HEK293 (cell line): ENCODE measurements at regions not wholly inside any gene's neighbourhood (a gene's known extent, or its start where the extent isn't known, plus 50 kb on each side); places are given as distances from the start of the nearest gene placed in this dataset.

Experiments used
- AEBP2 ChIP-seq: fragments of 450-650 bp; formaldehyde crosslinking; IDR thresholded peaks from 2 replicates; pipeline ENCODE4 v1.5.1; 2016; ENCODE audit warnings: missing biosample characterization, missing genetic modification characterization, borderline replicate concordance
- EGR2 ChIP-seq: fragments of 450-650 bp; formaldehyde crosslinking; IDR thresholded peaks from 2 replicates; pipeline ENCODE4 v1.5.1; 2016; ENCODE audit warnings: low read depth, missing biosample characterization, missing genetic modification characterization
- GFI1B ChIP-seq: fragments of 450-650 bp; formaldehyde crosslinking; IDR thresholded peaks from 2 replicates; pipeline ENCODE4 v1.5.1; 2016; ENCODE audit warnings: missing biosample characterization, missing genetic modification characterization
- GLIS2 ChIP-seq: fragments of 450-650 bp; formaldehyde crosslinking; IDR thresholded peaks from 2 replicates; pipeline ENCODE4 v1.5.1; 2016; ENCODE audit warnings: missing biosample characterization, missing genetic modification characterization
- HOXD13 ChIP-seq: sonication (generic); formaldehyde crosslinking; IDR thresholded peaks from 2 replicates; pipeline ENCODE4 v1.8.0; 2022; ENCODE audit warnings: missing genetic modification reagents, borderline replicate concordance
- KLF9 ChIP-seq: fragments of 450-650 bp; formaldehyde crosslinking; IDR thresholded peaks from 2 replicates; pipeline ENCODE4 v1.5.1; 2016; ENCODE audit warnings: missing biosample characterization, missing genetic modification characterization, low read depth
- PBX3 ChIP-seq: sonication (generic); formaldehyde crosslinking; IDR thresholded peaks from 2 replicates; pipeline ENCODE4 v1.8.1; 2022; ENCODE audit warnings: mild to moderate bottlenecking, moderate library complexity, missing genetic modification reagents
- REPIN1 ChIP-seq: fragments of 450-650 bp; formaldehyde crosslinking; IDR thresholded peaks from 2 replicates; pipeline ENCODE4 v1.5.1; 2017; ENCODE audit warnings: missing biosample characterization, missing genetic modification characterization, low read depth
- REST ChIP-seq: fragments of 450-650 bp; formaldehyde crosslinking; IDR thresholded peaks from 2 replicates; pipeline ENCODE4 v1.5.1; 2016; ENCODE audit warnings: missing biosample characterization, missing genetic modification characterization
- SCRT1 ChIP-seq: fragments of 450-650 bp; formaldehyde crosslinking; IDR thresholded peaks from 2 replicates; pipeline ENCODE4 v1.5.1; 2016; ENCODE audit warnings: missing biosample characterization, missing genetic modification characterization, borderline replicate concordance
- SETDB1 ChIP-seq: IDR thresholded peaks from one replicate; pipeline ENCODE4 v1.6.1; 2017; ENCODE audit warnings: mild to moderate bottlenecking, low read length, moderate library complexity, mixed read lengths; ENCODE audit not compliant: insufficient read length
- ZBTB1 ChIP-seq: fragments of 450-650 bp; formaldehyde crosslinking; IDR thresholded peaks from 2 replicates; pipeline ENCODE4 v1.5.1; 2016; ENCODE audit warnings: missing biosample characterization, missing genetic modification characterization
- ZBTB20 ChIP-seq: fragments of 450-650 bp; formaldehyde crosslinking; IDR thresholded peaks from 2 replicates; pipeline ENCODE4 v1.5.1; 2016; ENCODE audit warnings: missing biosample characterization, missing genetic modification characterization
- ZFP41 ChIP-seq: fragments of 450-650 bp; formaldehyde crosslinking; IDR thresholded peaks from 2 replicates; pipeline ENCODE4 v1.5.1; 2016; ENCODE audit warnings: missing biosample characterization, missing genetic modification characterization, borderline replicate concordance
- ZNF132 ChIP-seq: fragments of 450-650 bp; formaldehyde crosslinking; IDR thresholded peaks from 2 replicates; pipeline ENCODE4 v1.5.1; 2017; ENCODE audit warnings: missing biosample characterization, missing genetic modification characterization, borderline replicate concordance
- ZNF157 ChIP-seq: fragments of 450-650 bp; formaldehyde crosslinking; IDR thresholded peaks from 2 replicates; pipeline ENCODE4 v1.5.1; 2016; ENCODE audit warnings: missing biosample characterization, missing genetic modification characterization
- ZNF280D ChIP-seq: fragments of 450-650 bp; formaldehyde crosslinking; IDR thresholded peaks from 2 replicates; pipeline ENCODE4 v1.5.1; 2016; ENCODE audit warnings: missing biosample characterization, missing genetic modification characterization
- ZNF366 ChIP-seq: fragments of 450-650 bp; formaldehyde crosslinking; conservative IDR thresholded peaks from 2 replicates; pipeline ENCODE4 v1.5.1; 2016; ENCODE audit warnings: missing biosample characterization, missing genetic modification characterization
- ZNF394 ChIP-seq: fragments of 450-650 bp; formaldehyde crosslinking; IDR thresholded peaks from 2 replicates; pipeline ENCODE4 v1.5.1; 2016; ENCODE audit warnings: missing biosample characterization, missing genetic modification characterization, mild to moderate bottlenecking, moderate library complexity, borderline replicate concordance
- ZNF426 ChIP-seq: fragments of 450-650 bp; formaldehyde crosslinking; IDR thresholded peaks from 2 replicates; pipeline ENCODE4 v1.5.1; 2017; ENCODE audit warnings: missing biosample characterization, missing genetic modification characterization, mild to moderate bottlenecking, inconsistent platforms, moderate library complexity
- ZNF510 ChIP-seq: fragments of 450-650 bp; formaldehyde crosslinking; IDR thresholded peaks from 2 replicates; pipeline ENCODE4 v1.5.1; 2018; ENCODE audit warnings: mild to moderate bottlenecking, missing genetic modification characterization, missing biosample characterization; ENCODE audit not compliant: insufficient replicate concordance
- ZNF629 ChIP-seq: fragments of 450-650 bp; formaldehyde crosslinking; IDR thresholded peaks from 2 replicates; pipeline ENCODE4 v1.5.1; 2017; ENCODE audit warnings: missing biosample characterization, missing genetic modification characterization
- ZNF654 ChIP-seq: fragments of 450-650 bp; formaldehyde crosslinking; IDR thresholded peaks from 2 replicates; pipeline ENCODE4 v1.5.1; 2016; ENCODE audit warnings: low read depth, missing biosample characterization, missing genetic modification characterization
- ZNF658 ChIP-seq: fragments of 450-650 bp; formaldehyde crosslinking; IDR thresholded peaks from 2 replicates; pipeline ENCODE4; 2016; ENCODE audit warnings: missing biosample characterization, missing genetic modification characterization
- ZNF76 ChIP-seq: fragments of 450-650 bp; formaldehyde crosslinking; IDR thresholded peaks from 2 replicates; pipeline ENCODE4; 2016; ENCODE audit warnings: low read depth, missing biosample characterization, missing genetic modification characterization, borderline replicate concordance
- ZNF776 ChIP-seq: fragments of 450-650 bp; formaldehyde crosslinking; IDR thresholded peaks from 2 replicates; pipeline ENCODE4 v1.5.0; 2017; ENCODE audit warnings: missing biosample characterization, missing genetic modification characterization, borderline replicate concordance
- TF ChIP-seq, protein P1 (sequence below): fragments of 450-650 bp; formaldehyde crosslinking; IDR thresholded peaks from 2 replicates; pipeline ENCODE4 v1.5.1; 2017; ENCODE audit warnings: missing biosample characterization, missing genetic modification characterization

GRCh38 chr20:22462975-22463914, 121.1 kb downstream of the FOXA2 start (continued):
- TF ChIP-seq ZNF394 (tag by site-specific recombination) (no peak), ZNF426 (no peak), KLF9 (tag by site-specific recombination) (peak; percentile 7; the same call in 1 of the 2 replicates), GFI1B (tag by site-specific recombination) (no peak), ZNF654 (tag by site-specific recombination) (no peak), EGR2 (tag by site-specific recombination) (no peak), HOXD13 (no peak), ZFP41 (tag by site-specific recombination) (no peak), ZNF658 (tag by site-specific recombination) (no peak), ZNF132 (tag by site-specific recombination) (no peak), ZNF510 (tag by site-specific recombination) (no peak), PBX3 (CRISPR knock-in tag) (no peak), ZNF366 (tag by site-specific recombination) (no peak), ZNF76 (tag by site-specific recombination) (no peak; the same call in 1 of the 2 replicates), AEBP2 (no peak), GLIS2 (tag by site-specific recombination) (no peak), REST (tag by site-specific recombination) (no peak), ZNF629 (0 out of 2 replicates have a peak, but pooled peaks have one; percentile 30), SETDB1 (no peak), ZBTB20 (tag by site-specific recombination) (no peak), REPIN1 (tag by site-specific recombination) (no peak), ZBTB1 (tag by site-specific recombination) (no peak), ZNF776 (tag by site-specific recombination) (no peak), ZNF157 (tag by site-specific recombination) (no peak), SCRT1 (tag by site-specific recombination) (no peak), ZNF280D (no peak)
- TF ChIP-seq, protein P1, sequence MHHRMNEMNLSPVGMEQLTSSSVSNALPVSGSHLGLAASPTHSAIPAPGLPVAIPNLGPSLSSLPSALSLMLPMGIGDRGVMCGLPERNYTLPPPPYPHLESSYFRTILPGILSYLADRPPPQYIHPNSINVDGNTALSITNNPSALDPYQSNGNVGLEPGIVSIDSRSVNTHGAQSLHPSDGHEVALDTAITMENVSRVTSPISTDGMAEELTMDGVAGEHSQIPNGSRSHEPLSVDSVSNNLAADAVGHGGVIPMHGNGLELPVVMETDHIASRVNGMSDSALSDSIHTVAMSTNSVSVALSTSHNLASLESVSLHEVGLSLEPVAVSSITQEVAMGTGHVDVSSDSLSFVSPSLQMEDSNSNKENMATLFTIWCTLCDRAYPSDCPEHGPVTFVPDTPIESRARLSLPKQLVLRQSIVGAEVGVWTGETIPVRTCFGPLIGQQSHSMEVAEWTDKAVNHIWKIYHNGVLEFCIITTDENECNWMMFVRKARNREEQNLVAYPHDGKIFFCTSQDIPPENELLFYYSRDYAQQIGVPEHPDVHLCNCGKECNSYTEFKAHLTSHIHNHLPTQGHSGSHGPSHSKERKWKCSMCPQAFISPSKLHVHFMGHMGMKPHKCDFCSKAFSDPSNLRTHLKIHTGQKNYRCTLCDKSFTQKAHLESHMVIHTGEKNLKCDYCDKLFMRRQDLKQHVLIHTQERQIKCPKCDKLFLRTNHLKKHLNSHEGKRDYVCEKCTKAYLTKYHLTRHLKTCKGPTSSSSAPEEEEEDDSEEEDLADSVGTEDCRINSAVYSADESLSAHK: peak; percentile 81; the same call in 1 of the 2 replicates
